ENCODE measurements at regions not wholly inside any gene's neighbourhood (a gene's known extent, or its start where the extent isn't known, plus 50 kb on each side); places are given as distances from the start of the nearest gene placed in this dataset.

GRCh38 chr5:124445070-124445619 is 301.3 kb downstream of the ZNF608 start:
- TF ChIP-seq CTCF (conservative IDR thresholded peaks at IDR 0.05; ENCODE audit: low read length) = no peak
- no peak for TF ChIP-seq EZH2phosphoT487 (IDR thresholded peaks at IDR 0.05; ENCODE audit: borderline replicate concordance, low read depth, low read length)
